K562 (cell line): ENCODE measurements at regions not wholly inside any gene's neighbourhood (a gene's known extent, or its start where the extent isn't known, plus 50 kb on each side); places are given as distances from the start of the nearest gene placed in this dataset.

ENCODE experiments used
- ATAC-seq: fragments of 200-7000 bp; cut with Tn5 transposase; 3 replicates; pipeline ENCODE4 v1.9.1; 2020; ENCODE audit warnings: moderate library complexity
- BruUV-seq: library from RNA; stranded (reverse); fragments of 400-500 nt; replicated peaks from 2 replicates; lab custom pipeline; 2021; lab: Mats Ljungman, UMichigan
- CTCF ChIA-PET: fragments of 300-600 bp; formaldehyde crosslinking; extraction: SDS; loops from one replicate; lab custom pipeline; 2021; ENCODE audit warnings: low intra/inter-chr PET ratio; lab: Yijun Ruan, JAX
- POLR2A ChIA-PET: fragments of 300-600, 350-650 bp; sonication (Branson Sonifier 250); formaldehyde crosslinking; extraction: SDS; loops from one replicate; lab custom pipeline; 2021; ENCODE audit warnings: antibody characterized with exemption, inconsistent platforms; lab: Yijun Ruan, JAX
- DNase-seq, 4 experiments: peaks; one replicate each; pipeline versions ENCODE4 v3.0.0 to v3.0.0-alpha.2; 2011 to 2018; ENCODE audit warnings: low spot score in 3 of 4, mixed read lengths in 3 of 4; ENCODE audit errors: extremely low read depth in 1 of 4
- FAIRE-seq: peaks from 2 replicates; lab custom pipeline; 2011; peaks lifted over from hg19 to GRCh38; lab: Jason Lieb, UNC
- H2AFZ ChIP-seq: 2 replicates; pipeline ENCODE4 v1.6.0; 2011; ENCODE audit warnings: low read depth, low read length, control low read depth, inconsistent platforms
- H3K27ac ChIP-seq: fragments of 200-600 bp; 3 replicates; pipeline ENCODE4 v1.8.0; 2011; ENCODE audit warnings: low read depth, mild to moderate bottlenecking, control low read depth, inconsistent platforms, low read length, moderate library complexity, mixed read lengths; ENCODE audit errors: extremely low read depth
- H3K27me3 ChIP-seq, 2 experiments: fragments of 300-600 bp in 1 of 2; 2 replicates in 1 of 2; 3 replicates in 1 of 2; pipeline versions ENCODE4 v1.6.0 to v1.8.0; 2011; ENCODE audit warnings: inconsistent platforms in 2 of 2, low read length in 2 of 2, mild to moderate bottlenecking in 1 of 2, mixed read lengths in 1 of 2, moderate library complexity in 1 of 2; ENCODE audit not compliant: control insufficient read depth in 2 of 2, insufficient read depth in 2 of 2
- H3K36me3 ChIP-seq: fragments of 300-600 bp; 3 replicates; pipeline ENCODE4 v1.8.0; 2011; ENCODE audit warnings: mild to moderate bottlenecking, low read length, inconsistent platforms; ENCODE audit not compliant: control insufficient read depth, insufficient read depth
- H3K4me1 ChIP-seq, 2 experiments: fragments of 200-600 bp in 1 of 2; replicated peaks in 1 of 2; 2 replicates in 1 of 2; 3 replicates in 1 of 2; pipeline versions ENCODE4 v1.5.1 to v1.8.0; 2011; ENCODE audit warnings: inconsistent platforms in 2 of 2, low read length in 2 of 2, mild to moderate bottlenecking in 1 of 2, mixed read lengths in 1 of 2, moderate library complexity in 1 of 2; ENCODE audit not compliant: control insufficient read depth in 2 of 2, insufficient read depth in 2 of 2
- H3K4me2 ChIP-seq: 2 replicates; pipeline ENCODE4 v1.6.1; 2011; ENCODE audit warnings: low read length, control low read depth, inconsistent platforms, mixed read lengths; ENCODE audit not compliant: insufficient read depth
- H3K4me3 ChIP-seq: fragments of 200-600 bp; sonication (generic), shearing (Covaris generic); 2 replicates; pipeline ENCODE4 v1.5.1; 2016; ENCODE audit warnings: control low read depth, inconsistent platforms
- H3K79me2 ChIP-seq: fragments of 200-600 bp; 3 replicates; pipeline ENCODE4 v1.8.0; 2011; ENCODE audit warnings: low read length, inconsistent platforms; ENCODE audit not compliant: control insufficient read depth, insufficient read depth
- H3K9ac ChIP-seq, 2 experiments: 2 replicates each; pipeline versions ENCODE4 v1.6.0 to v1.6.1; 2011; ENCODE audit warnings: low read depth in 2 of 2, low read length in 2 of 2, control low read depth in 1 of 2, inconsistent platforms in 1 of 2, mild to moderate bottlenecking in 1 of 2, mixed read lengths in 1 of 2; ENCODE audit not compliant: insufficient read depth in 1 of 2
- H3K9me1 ChIP-seq: one replicate; pipeline ENCODE4 v1.6.0; 2011; ENCODE audit warnings: inconsistent platforms, mild to moderate bottlenecking, low read length, moderate library complexity; ENCODE audit not compliant: control insufficient read depth, insufficient read depth
- H3K9me3 ChIP-seq: replicated peaks from 2 replicates; pipeline ENCODE4 v1.5.1; 2011; ENCODE audit warnings: low read depth, low read length, inconsistent platforms; ENCODE audit not compliant: control insufficient read depth, insufficient read depth
- H4K20me1 ChIP-seq: replicated peaks from 2 replicates; pipeline ENCODE4 v1.6.1; 2011; ENCODE audit warnings: low read length, inconsistent platforms, mixed read lengths; ENCODE audit not compliant: control insufficient read depth, insufficient read depth
- ESRRB ChIP-seq: fragments of 250-450 bp; sonication (Bioruptor Pico); IDR thresholded peaks from 2 replicates; pipeline ENCODE4 v1.5.0; 2020; ENCODE audit warnings: mild to moderate bottlenecking, moderate library complexity, borderline replicate concordance
- MCM2 ChIP-seq: fragments of 450-650 bp; IDR thresholded peaks from 2 replicates; pipeline ENCODE4 v1.6.1; 2017; ENCODE audit warnings: low read depth, mild to moderate bottlenecking
- ZC3H4 ChIP-seq: sonication (generic); formaldehyde crosslinking; IDR thresholded peaks from 2 replicates; pipeline ENCODE4 v1.9.0; 2021; ENCODE audit warnings: missing genetic modification reagents, borderline replicate concordance
- ZNF140 ChIP-seq: fragments of 250-450 bp; sonication (Bioruptor Pico); IDR thresholded peaks from 2 replicates; pipeline ENCODE4 v1.8.0; 2021; ENCODE audit warnings: moderate library complexity, mild to moderate bottlenecking, inconsistent platforms
- ZNF644 ChIP-seq: fragments of 200-800 bp; sonication (Bioruptor generic); IDR thresholded peaks from 2 replicates; pipeline ENCODE4 v1.6.1; 2016; ENCODE audit warnings: low read depth, missing genetic modification characterization, missing compliant biosample characterization
- WGBS: fragments of 100-300 bp; shearing (Covaris generic); methylation state at CpG from one replicate; pipeline ENCODE4 v1.1.6; 2016; ENCODE audit warnings: low coverage, mixed read lengths; ENCODE audit not compliant: insufficient coverage; ENCODE audit errors: missing lambda C conversion rate; 5-methylcytosine and 5-hydroxymethylcytosine counted together
- in situ Hi-C: fragments of 300-500 bp; cut with MboI; formaldehyde crosslinking; loops from 4 replicates; pipeline ENCODE4 v1.15.0; 2018; ENCODE audit warnings: inconsistent platforms, mixed read lengths
- intact Hi-C: fragments of 100-400 bp; cut with micrococcal nuclease; formaldehyde crosslinking; loops from 2 replicates; pipeline ENCODE4 v1.14.2; 2022
- TF ChIP-seq, protein P1 (sequence below): IDR thresholded peaks from 3 replicates; pipeline ENCODE4 v1.6.1; 2011; ENCODE audit warnings: borderline replicate concordance, mild to moderate bottlenecking; ENCODE audit not compliant: insufficient read length, insufficient read depth
- TF ChIP-seq, protein P2 (sequence below): sonication (generic); formaldehyde crosslinking; IDR thresholded peaks from 2 replicates; pipeline ENCODE4 v1.8.0; 2023; ENCODE audit warnings: missing genetic modification reagents, mild to moderate bottlenecking, borderline replicate concordance

DNA sequence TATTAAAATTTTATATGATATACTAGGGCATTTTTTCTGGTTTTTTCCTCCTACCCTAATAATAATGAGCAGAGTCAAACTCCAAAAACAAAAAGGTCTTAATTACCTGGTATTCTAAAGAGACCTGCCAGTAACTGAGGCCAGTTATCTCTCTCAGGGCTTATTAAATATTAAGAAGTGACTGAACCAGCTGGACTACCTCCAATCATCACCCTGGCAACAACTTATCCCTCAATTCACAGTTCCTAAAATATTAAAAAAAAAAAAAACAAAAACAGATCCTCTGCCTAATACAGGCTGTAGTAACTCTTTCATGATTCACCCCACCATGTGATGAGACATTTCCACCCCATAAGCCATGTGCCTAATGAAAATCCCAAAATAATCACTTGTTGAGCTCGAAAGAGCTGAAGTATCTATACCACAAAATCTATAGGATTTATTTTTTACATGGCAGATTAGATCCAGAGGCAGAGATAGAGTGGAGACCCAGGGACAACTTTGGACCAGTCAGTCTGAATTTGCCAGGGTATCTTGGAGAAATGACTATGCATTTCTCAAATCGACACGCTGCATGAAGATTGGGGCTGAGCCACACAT lies 698.0 kb downstream of the FAT4 start (continued):
- TF ChIP-seq, protein P1, sequence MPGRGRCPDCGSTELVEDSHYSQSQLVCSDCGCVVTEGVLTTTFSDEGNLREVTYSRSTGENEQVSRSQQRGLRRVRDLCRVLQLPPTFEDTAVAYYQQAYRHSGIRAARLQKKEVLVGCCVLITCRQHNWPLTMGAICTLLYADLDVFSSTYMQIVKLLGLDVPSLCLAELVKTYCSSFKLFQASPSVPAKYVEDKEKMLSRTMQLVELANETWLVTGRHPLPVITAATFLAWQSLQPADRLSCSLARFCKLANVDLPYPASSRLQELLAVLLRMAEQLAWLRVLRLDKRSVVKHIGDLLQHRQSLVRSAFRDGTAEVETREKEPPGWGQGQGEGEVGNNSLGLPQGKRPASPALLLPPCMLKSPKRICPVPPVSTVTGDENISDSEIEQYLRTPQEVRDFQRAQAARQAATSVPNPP: no peak
- TF ChIP-seq ZNF140 (CRISPR knock-in tag): no peak

DNA sequence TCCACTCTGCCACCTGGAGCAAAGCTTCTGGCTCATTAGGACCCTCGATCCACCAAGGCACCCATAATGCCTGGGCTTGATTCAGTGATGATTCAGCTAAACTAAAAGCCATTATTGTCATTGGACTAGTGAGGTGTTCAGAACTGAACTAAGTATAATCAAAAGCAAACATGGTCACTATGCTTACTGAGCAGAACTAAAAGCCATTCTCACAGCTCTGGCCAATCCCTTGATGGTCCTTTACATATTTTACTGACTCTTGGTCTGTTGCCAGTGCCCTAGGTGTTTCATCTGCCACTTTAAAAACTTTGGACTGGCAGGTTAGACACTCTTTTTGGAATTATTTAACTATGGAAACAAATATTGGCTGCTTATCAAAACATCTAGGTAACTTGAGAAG lies 703.5 kb downstream of the FAT4 start:
- ChIA-PET CTCF (no interaction called here), POLR2A (interaction anchor here (0.7 kb wide), 1 partner anchor 477 kb away, joined by 3 read pairs; no protein-coding TSS in a partner anchor)
- in situ Hi-C loops: no loop called here
- Histone ChIP-seq H4K20me1 (no peaks in the 10 kb centered on the region), H2AFZ (no peak overlapping the region), H3K36me3 (no peaks in the 10 kb centered on the region), H3K79me2 (no peaks in the 10 kb centered on the region), H3K9me1 (no peaks in the 10 kb centered on the region), H3K27me3 (no peaks in the 10 kb centered on the region), H3K4me2 (no peak overlapping the region), H3K4me3 (no peak overlapping the region), H3K4me1 (no peaks in the 10 kb centered on the region), H3K9ac (no peak overlapping the region), H3K9me3 (no peaks in the 10 kb centered on the region), H3K27ac (no peak overlapping the region)
- no TSS peak for BruUV-seq
- intact Hi-C loops: no loop called here
- no peak for FAIRE-seq
- no peak for ATAC-seq
- DNase-seq: no peak
- TF ChIP-seq, protein P2, sequence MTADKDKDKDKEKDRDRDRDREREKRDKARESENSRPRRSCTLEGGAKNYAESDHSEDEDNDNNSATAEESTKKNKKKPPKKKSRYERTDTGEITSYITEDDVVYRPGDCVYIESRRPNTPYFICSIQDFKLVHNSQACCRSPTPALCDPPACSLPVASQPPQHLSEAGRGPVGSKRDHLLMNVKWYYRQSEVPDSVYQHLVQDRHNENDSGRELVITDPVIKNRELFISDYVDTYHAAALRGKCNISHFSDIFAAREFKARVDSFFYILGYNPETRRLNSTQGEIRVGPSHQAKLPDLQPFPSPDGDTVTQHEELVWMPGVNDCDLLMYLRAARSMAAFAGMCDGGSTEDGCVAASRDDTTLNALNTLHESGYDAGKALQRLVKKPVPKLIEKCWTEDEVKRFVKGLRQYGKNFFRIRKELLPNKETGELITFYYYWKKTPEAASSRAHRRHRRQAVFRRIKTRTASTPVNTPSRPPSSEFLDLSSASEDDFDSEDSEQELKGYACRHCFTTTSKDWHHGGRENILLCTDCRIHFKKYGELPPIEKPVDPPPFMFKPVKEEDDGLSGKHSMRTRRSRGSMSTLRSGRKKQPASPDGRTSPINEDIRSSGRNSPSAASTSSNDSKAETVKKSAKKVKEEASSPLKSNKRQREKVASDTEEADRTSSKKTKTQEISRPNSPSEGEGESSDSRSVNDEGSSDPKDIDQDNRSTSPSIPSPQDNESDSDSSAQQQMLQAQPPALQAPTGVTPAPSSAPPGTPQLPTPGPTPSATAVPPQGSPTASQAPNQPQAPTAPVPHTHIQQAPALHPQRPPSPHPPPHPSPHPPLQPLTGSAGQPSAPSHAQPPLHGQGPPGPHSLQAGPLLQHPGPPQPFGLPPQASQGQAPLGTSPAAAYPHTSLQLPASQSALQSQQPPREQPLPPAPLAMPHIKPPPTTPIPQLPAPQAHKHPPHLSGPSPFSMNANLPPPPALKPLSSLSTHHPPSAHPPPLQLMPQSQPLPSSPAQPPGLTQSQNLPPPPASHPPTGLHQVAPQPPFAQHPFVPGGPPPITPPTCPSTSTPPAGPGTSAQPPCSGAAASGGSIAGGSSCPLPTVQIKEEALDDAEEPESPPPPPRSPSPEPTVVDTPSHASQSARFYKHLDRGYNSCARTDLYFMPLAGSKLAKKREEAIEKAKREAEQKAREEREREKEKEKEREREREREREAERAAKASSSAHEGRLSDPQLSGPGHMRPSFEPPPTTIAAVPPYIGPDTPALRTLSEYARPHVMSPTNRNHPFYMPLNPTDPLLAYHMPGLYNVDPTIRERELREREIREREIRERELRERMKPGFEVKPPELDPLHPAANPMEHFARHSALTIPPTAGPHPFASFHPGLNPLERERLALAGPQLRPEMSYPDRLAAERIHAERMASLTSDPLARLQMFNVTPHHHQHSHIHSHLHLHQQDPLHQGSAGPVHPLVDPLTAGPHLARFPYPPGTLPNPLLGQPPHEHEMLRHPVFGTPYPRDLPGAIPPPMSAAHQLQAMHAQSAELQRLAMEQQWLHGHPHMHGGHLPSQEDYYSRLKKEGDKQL (CRISPR knock-in tag): no peak
- no peak for TF ChIP-seq ZC3H4 (CRISPR knock-in tag)
- TF ChIP-seq ESRRB (CRISPR knock-in tag): no peak
- TF ChIP-seq MCM2: no peak
- no peak for TF ChIP-seq ZNF644
- 0% methylated on average over 1 of the region's 1 CpG for WGBS
